ENCODE measurements at regions not wholly inside any gene's neighbourhood (a gene's known extent, or its start where the extent isn't known, plus 50 kb on each side); places are given as distances from the start of the nearest gene placed in this dataset.

DNA sequence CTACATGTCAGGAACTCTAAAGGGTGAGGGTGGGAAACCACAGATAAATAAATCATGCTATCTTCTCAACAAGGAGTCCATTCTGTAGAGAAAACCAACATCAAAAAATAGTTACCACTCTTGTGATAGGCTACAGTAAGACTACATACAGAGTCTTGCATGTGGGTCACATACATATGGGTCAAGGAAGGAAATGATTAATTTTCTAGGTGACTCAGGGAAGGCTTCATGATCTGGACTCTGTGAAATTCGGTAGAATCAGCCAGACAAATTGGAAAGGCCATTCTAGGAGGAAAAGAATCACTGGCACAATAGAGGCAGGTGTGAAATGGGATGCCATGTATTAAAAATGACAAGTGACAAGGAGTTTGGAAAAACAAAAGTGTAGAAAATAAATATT is 638.9 kb downstream of the LIG4 start:
- no peak for TF ChIP-seq CTCF (IDR thresholded peaks at IDR 0.05)
- TF ChIP-seq POLR2A (IDR thresholded peaks at IDR 0.05): no peak
